Spleen (tissue), 7 donors: ENCODE measurements at regions not wholly inside any gene's neighbourhood (a gene's known extent, or its start where the extent isn't known, plus 50 kb on each side); places are given as distances from the start of the nearest gene placed in this dataset.

Source experiments
- CTCF ChIP-seq, 11 experiments: fragments of 200-600 bp in 7 of 11; fragments of 450-650 bp in 4 of 11; sonication (generic) in 4 of 11; IDR thresholded peaks in 8 of 11; conservative IDR thresholded peaks in 3 of 11; 1 replicate in 7 of 11; 2 replicates in 4 of 11; pipeline versions ENCODE4 v1.4.0 to v1.8.0; 2016 to 2021; ENCODE audit warnings: antibody characterized with exemption in 11 of 11, inconsistent platforms in 4 of 11, mild to moderate bottlenecking in 1 of 11
- POLR2AphosphoS5 ChIP-seq, 3 donors: sonication (generic); formaldehyde crosslinking; IDR thresholded peaks; one replicate each; pipeline ENCODE4 v1.5.1; 2017; ENCODE audit warnings: antibody characterized with exemption in 3 of 3
- donor health status: DM: no; HTN: no; CAD: no; lungs with moderate emphysema.
- donor health status: DM: no; HTN: no; CAD: no.
- donor health status: DM: no; HTN: no; CAD: no.

GRCh38 chr10:55137063-55137462 is 336.0 kb upstream of the PCDH15 start:
- TF ChIP-seq CTCF (IDR thresholded peaks at IDR 0.05 in 8 of 11, conservative IDR thresholded peaks at IDR 0.05 in 3 of 11) (no peak), POLR2AphosphoS5 (IDR thresholded peaks at IDR 0.05) (no peak)
